Stomach smooth muscle (tissue), 2 donors: ENCODE measurements at regions not wholly inside any gene's neighbourhood (a gene's known extent, or its start where the extent isn't known, plus 50 kb on each side); places are given as distances from the start of the nearest gene placed in this dataset.

Experiments used
- H3K27ac ChIP-seq: one replicate; pipeline ENCODE4 v1.7.0; 2013; ENCODE audit warnings: mild to moderate bottlenecking, low read length, inconsistent platforms
- H3K27me3 ChIP-seq, 2 donors: one replicate each; pipeline ENCODE4 v1.7.0; 2013; ENCODE audit warnings: low read length in 2 of 2; ENCODE audit not compliant: insufficient read depth in 2 of 2, control insufficient read depth in 1 of 2
- H3K36me3 ChIP-seq, 2 donors: one replicate each; pipeline ENCODE4 v1.7.0; 2013; ENCODE audit warnings: low read length in 2 of 2; ENCODE audit not compliant: control insufficient read depth in 2 of 2, insufficient read depth in 2 of 2
- H3K4me1 ChIP-seq: one replicate; pipeline ENCODE4 v1.7.0; 2013; ENCODE audit warnings: low read length; ENCODE audit not compliant: control insufficient read depth, insufficient read depth
- H3K4me3 ChIP-seq, 2 donors: one replicate each; pipeline ENCODE4 v1.7.0; 2013; ENCODE audit warnings: low read length in 2 of 2
- H3K9ac ChIP-seq, 2 donors: one replicate each; pipeline ENCODE4 v1.7.0; 2013; ENCODE audit warnings: low read length in 2 of 2, mild to moderate bottlenecking in 1 of 2
- H3K9me3 ChIP-seq, 2 donors: one replicate each; pipeline ENCODE4 v1.7.0; 2013; ENCODE audit warnings: low read length in 2 of 2; ENCODE audit not compliant: control insufficient read depth in 2 of 2
- donor health status: healthy.
- donor health status: Pancreatic carcinoma.

DNA sequence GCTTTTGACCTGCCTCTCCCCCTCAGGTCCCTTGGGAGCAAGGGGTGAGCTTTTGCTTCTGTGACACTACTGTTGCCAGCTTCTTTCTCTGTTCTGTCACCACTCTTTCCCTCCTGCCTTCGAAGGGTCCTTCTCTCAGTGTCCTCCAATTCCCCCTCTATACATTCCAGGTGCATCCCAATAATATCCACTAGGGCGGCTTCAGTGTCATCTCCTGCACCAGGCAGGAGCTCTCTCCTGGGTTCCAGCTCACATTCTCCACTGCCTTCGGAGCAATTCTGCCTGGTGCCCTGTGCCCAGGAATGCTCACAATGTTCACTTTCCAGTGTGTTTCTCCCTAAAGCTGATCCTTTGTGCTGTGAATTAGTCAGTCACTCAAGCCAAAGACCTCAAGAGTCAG is 83.9 kb upstream of the CXCL14 start:
- H3K27me3 ChIP-seq, result no peaks in the 10 kb centered on the region
- H3K9ac ChIP-seq, result no peak overlapping the region
- no peak overlapping the region for H3K27ac ChIP-seq
- peaks cover 2% of the 10 kb centered on the region for H3K4me1 ChIP-seq
- H3K36me3 ChIP-seq, result no peaks in the 10 kb centered on the region
- peaks cover 3% of the 10 kb centered on the region in 2 donors for H3K9me3 ChIP-seq
- no peak overlapping the region for H3K4me3 ChIP-seq

DNA sequence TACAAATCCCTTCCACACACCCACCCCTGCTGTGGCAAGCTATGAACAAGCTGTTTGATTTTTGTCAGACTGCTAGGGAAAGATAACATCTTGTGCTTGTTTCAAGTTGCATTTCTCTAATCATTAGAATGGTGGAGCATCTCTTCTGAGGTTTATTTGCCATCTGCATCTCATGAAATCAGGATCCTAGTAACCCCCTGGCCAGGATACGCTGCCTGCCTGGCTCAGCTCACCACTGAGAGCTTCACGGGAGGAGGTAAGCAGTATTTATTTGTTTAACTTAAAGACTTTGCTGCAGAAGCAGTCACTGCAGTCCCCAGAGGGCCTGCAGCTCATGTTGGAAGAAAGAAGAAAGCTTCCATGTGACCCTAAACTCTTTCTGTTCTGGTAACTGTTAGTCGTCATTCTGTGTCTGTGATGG is 83.3 kb upstream of the CXCL14 start:
- peaks cover 2% of the 10 kb centered on the region for H3K4me1 ChIP-seq
- H3K4me3 ChIP-seq, result no peak overlapping the region
- H3K36me3 ChIP-seq, result no peaks in the 10 kb centered on the region
- peaks cover 3% of the 10 kb centered on the region in 2 donors for H3K9me3 ChIP-seq
- H3K9ac ChIP-seq, result no peak overlapping the region
- no peak overlapping the region for H3K27ac ChIP-seq
- no peaks in the 10 kb centered on the region for H3K27me3 ChIP-seq

DNA sequence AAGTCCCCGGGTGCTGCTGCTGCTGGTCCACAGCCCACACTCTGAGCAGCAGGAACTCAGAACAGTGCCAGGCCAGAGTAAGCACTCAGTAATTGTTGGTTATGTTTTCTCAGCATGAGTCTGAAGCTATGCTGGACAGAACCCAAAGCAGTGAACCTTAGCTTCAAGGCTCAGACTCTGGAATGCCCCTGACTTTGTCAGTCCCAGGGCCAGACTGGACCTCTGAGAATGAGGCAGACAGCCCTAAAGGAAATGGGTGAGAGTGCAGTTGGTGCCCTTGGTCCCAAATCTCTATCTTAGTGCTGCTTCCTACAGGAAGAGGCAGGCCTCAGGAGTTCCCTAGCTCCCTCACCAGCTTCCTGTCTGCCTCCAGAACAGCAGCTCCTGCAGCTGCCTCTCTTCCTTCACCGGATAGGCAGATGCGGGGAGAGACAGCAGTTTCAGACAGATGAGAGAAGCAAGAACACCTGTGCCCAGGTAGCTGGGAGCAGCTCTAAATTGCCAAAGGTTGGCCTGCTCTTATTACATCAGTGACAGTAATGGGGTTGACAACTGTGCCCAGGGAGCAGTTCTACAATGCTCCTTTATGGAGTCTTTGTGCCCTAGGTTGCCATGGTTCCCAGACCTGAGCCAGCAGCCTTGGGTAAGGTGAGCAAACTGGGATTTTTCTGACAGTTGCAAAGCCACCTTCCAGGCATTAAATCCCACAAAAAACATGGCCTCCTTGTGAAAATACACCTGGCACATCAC is 82.2 kb upstream of the CXCL14 start:
- H3K4me1 ChIP-seq, result peaks cover 2% of the 10 kb centered on the region
- peaks cover 0 to 2% of the 10 kb centered on the region in 2 donors for H3K27me3 ChIP-seq
- H3K9ac ChIP-seq, result no peak overlapping the region
- peaks cover 3% of the 10 kb centered on the region in 2 donors for H3K9me3 ChIP-seq
- H3K4me3 ChIP-seq, result no peak overlapping the region
- H3K27ac ChIP-seq, result no peak overlapping the region
- no peaks in the 10 kb centered on the region for H3K36me3 ChIP-seq

DNA sequence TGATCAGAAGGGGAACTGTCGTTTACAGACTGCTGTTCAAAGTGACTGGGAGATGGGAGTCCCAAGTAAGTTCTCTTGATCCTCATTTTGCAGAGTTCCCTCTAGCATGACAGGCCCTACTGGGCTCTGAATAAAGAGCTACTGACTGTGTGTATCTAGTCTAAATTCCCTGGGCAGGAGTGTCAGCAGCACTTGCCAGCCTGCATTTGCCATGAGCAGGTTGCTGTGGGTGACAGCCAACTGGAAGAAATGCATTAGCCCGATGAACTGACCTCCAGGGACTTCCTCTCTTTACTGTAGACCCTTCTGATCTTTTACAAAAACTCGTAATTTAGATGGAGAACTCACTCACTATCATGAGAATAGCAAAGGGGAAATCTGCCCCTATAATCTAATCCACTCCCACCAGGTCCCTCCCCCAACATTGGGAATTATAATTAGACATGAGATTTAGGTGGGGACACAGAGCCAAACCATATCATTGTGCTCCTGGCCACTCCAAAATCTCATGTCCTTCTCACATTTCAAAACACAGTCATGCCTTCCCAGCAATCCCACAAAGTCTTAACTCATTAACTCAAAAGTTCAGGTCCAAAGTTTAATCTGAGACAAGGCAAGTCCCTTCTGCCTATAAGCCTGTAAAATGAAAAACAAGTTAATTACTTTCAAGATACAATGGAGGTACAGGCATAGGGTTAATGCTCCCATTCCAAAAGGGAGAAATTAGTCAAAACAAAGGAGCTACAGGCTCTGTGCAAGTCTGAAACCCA is 78.9 kb upstream of the CXCL14 start:
- Histone ChIP-seq H3K36me3 (no peaks in the 10 kb centered on the region), H3K27ac (no peak overlapping the region), H3K4me3 (no peak overlapping the region), H3K9me3 (peaks cover 3% of the 10 kb centered on the region in 2 donors), H3K27me3 (peaks cover 0 to 2% of the 10 kb centered on the region in 2 donors), H3K9ac (no peak overlapping the region), H3K4me1 (peaks cover 2% of the 10 kb centered on the region)

DNA sequence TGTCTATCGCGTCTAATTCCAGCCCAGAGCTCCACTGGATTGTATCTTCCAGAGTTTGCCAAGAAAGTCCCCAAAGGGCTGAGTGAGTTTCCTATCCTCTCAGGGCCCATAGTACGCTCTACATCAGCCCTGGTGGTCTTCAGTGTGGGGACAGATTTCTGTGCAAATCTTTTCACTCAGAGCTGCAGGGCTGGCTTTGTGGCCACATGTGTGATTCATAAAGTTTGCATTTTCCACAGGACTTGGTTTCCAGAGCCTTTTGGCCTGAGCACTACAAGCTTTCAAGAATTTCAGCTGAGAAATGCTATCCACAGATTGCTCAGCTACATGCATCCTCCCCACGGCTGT is 76.7 kb upstream of the CXCL14 start:
- no peaks in the 10 kb centered on the region for H3K4me1 ChIP-seq
- no peak overlapping the region for H3K9ac ChIP-seq
- peaks cover 3% of the 10 kb centered on the region in 2 donors for H3K9me3 ChIP-seq
- no peak overlapping the region for H3K27ac ChIP-seq
- H3K36me3 ChIP-seq, result no peaks in the 10 kb centered on the region
- H3K27me3 ChIP-seq, result peaks cover 0 to 2% of the 10 kb centered on the region in 2 donors
- H3K4me3 ChIP-seq, result no peak overlapping the region

DNA sequence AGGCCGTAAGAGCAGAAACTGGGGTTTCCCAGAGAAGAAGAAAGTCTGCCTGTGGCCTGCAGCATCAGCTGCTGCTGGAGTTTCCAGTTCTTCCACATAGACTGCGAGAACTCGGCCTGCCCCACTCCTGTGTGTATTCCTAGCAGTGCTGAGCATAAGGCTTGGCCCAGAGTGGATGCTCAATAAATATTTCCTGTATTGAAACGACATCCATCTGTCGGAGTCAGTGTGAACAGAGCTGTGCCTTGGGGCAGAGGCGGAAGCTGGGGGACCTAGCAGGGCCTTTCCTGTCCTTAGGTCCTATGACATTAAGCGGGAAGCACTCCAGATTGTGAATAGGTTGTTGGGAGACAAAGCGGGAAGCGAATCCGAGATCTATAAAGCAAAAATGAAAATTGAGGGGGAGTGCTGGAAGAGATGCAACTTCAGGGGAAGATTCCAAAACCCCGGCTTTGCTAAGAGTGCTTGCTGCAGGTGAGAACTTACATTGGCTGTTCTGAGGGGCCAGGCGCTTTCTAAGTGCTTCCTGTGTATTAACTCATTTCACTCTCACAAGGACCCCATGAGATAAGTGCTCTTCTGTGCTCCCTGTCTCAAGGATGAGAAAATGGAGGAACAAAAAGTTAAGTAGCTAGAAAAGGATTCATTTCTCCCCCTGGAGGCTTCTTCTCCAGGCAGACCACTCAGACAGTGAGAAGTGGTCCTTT is 76.1 kb upstream of the CXCL14 start:
- Histone ChIP-seq H3K36me3 (no peaks in the 10 kb centered on the region), H3K4me3 (no peak overlapping the region), H3K27me3 (peaks cover 0 to 2% of the 10 kb centered on the region in 2 donors)

DNA sequence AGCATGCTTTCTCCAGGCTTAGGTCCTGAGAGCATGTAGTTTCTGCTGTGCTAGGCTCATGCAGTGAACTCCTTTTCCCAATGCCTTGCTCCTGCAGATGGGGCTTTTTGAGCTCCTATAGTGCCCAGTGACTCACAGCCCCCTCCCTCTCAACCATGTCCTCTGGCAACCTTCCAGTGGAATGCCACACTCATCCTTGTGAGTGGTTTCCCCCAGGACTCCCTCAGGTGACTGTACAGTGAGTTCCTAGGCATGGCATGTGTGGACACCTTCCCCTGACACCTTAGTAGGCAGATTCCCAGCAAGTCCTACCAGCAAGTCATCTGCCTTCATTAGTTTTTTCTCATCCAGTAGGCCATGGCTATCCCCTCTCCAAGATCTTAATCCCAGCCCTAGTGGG is 72.4 kb upstream of the CXCL14 start:
- H3K27me3 ChIP-seq, result peaks cover 0 to 1% of the 10 kb centered on the region in 2 donors
- H3K9me3 ChIP-seq, result no peaks in the 10 kb centered on the region
- H3K4me3 ChIP-seq, result no peak overlapping the region
- H3K36me3 ChIP-seq, result no peaks in the 10 kb centered on the region
- no peak overlapping the region for H3K9ac ChIP-seq
- H3K4me1 ChIP-seq, result no peaks in the 10 kb centered on the region
- no peak overlapping the region for H3K27ac ChIP-seq

More for the DNA sequence above, 76.1 kb upstream of the CXCL14 start:
- no peaks in the 10 kb centered on the region for H3K4me1 ChIP-seq
- H3K9ac ChIP-seq, result no peak overlapping the region
- no peak overlapping the region for H3K27ac ChIP-seq
- H3K9me3 ChIP-seq, result peaks cover 3% of the 10 kb centered on the region in 2 donors

DNA sequence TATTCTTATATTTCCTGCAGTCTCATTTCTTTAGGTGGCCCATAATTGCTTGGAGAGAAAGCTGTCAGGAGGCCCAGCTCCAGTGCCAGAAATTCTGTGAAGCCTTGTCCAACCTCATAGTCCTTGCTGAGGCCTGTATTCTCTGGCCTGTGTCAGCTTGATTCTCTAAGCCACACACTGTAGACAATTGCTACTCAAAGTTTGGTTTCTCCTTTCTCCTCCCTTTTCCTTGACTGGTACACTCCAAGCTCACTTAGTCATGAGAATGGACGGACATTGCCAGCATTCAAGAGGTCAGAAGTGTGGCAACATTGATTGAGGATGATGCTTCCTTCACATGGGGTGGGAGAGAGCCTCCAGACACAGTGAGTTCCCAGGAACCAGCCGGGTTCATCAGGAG is 71.3 kb upstream of the CXCL14 start:
- H3K36me3 ChIP-seq, result no peaks in the 10 kb centered on the region
- H3K27ac ChIP-seq, result no peak overlapping the region
- H3K4me3 ChIP-seq, result no peak overlapping the region
- no peaks in the 10 kb centered on the region for H3K9me3 ChIP-seq
- H3K4me1 ChIP-seq, result no peaks in the 10 kb centered on the region
- H3K27me3 ChIP-seq, result no peaks in the 10 kb centered on the region
- H3K9ac ChIP-seq, result no peak overlapping the region

DNA sequence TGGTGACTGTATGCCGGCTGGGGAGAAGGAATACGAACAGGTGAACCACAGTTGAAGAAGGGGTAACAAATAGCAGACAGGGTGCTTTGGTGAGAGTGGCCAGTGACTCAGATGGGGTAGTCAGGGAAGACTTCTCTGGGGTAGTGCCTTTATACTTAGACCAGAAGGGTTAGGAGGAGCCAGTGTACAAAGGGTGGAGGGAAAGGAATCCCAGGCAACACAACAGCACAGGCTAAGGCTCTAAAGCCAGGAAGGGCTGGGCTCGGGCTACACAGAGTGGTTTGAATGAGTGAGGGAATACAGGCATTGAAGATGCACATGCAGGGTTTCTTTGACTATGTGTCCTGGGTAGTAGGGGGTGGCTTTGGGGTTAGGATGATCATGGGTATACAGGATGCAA is 70.6 kb upstream of the CXCL14 start:
- Histone ChIP-seq H3K9ac (no peak overlapping the region), H3K4me3 (no peak overlapping the region), H3K9me3 (no peaks in the 10 kb centered on the region), H3K4me1 (no peaks in the 10 kb centered on the region), H3K27ac (no peak overlapping the region), H3K27me3 (peaks cover 0 to 2% of the 10 kb centered on the region in 2 donors), H3K36me3 (no peaks in the 10 kb centered on the region)

DNA sequence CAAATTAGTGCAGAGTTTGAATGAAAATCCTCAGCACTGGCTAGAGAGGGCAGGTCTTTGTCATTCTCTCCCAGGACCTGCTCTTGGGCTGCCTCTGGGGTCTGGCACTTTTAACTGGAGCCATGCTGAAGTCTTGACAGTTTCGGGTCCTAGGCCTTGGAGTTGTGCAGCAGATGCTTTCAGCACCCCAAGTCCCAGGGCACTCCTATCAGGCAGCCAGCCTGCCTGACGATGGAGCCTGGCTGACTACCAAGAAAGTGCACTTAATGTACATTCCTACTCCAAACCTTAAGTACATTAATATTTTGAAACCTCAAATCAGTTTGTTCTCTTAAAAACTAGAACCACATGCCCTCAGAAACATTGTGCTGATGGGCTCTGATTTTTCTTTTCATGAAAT is 69.3 kb upstream of the CXCL14 start:
- no peak overlapping the region for H3K27ac ChIP-seq
- H3K9me3 ChIP-seq, result no peaks in the 10 kb centered on the region
- H3K36me3 ChIP-seq, result no peaks in the 10 kb centered on the region
- peaks cover 0 to 2% of the 10 kb centered on the region in 2 donors for H3K27me3 ChIP-seq
- H3K4me3 ChIP-seq, result no peak overlapping the region
- no peaks in the 10 kb centered on the region for H3K4me1 ChIP-seq
- no peak overlapping the region for H3K9ac ChIP-seq
